Transverse colon (tissue), 4 donors: ENCODE measurements at regions not wholly inside any gene's neighbourhood (a gene's known extent, or its start where the extent isn't known, plus 50 kb on each side); places are given as distances from the start of the nearest gene placed in this dataset.

Source experiments
- CTCF ChIP-seq, 5 experiments: fragments of 200-600 bp in 3 of 5; fragments of 450-650 bp in 2 of 5; sonication (generic) in 3 of 5; IDR thresholded peaks; 1 replicate in 2 of 5; 2 replicates in 3 of 5; pipeline ENCODE4 v1.5.1; 2016 to 2017; ENCODE audit warnings: antibody characterized with exemption in 5 of 5, inconsistent platforms in 3 of 5, mild to moderate bottlenecking in 2 of 5, moderate library complexity in 1 of 5
- POLR2A ChIP-seq: fragments of 450-650 bp; IDR thresholded peaks from one replicate; pipeline ENCODE4 v1.6.1; 2016; ENCODE audit warnings: antibody characterized with exemption, mild to moderate bottlenecking, moderate library complexity
- POLR2AphosphoS5 ChIP-seq, 3 donors: sonication (generic); formaldehyde crosslinking; IDR thresholded peaks; one replicate each; pipeline ENCODE4 v1.6.1; 2016; ENCODE audit warnings: antibody characterized with exemption in 3 of 3

GRCh38 chr15:46618984-46619383 is 984.2 kb downstream of the SQOR start:
- no peak for TF ChIP-seq POLR2A
- TF ChIP-seq CTCF (IDR thresholded peaks at IDR 0.05) = no peak
- TF ChIP-seq POLR2AphosphoS5 (IDR thresholded peaks at IDR 0.05) = no peak
